Ovary (tissue), 3 donors: ENCODE measurements at regions not wholly inside any gene's neighbourhood (a gene's known extent, or its start where the extent isn't known, plus 50 kb on each side); places are given as distances from the start of the nearest gene placed in this dataset.

Experiments used
- CTCF ChIP-seq, 3 donors: fragments of 450-650 bp in 2 of 3; fragments of 200-600 bp in 1 of 3; IDR thresholded peaks; one replicate each; pipeline versions ENCODE4 v1.5.1 to v1.8.0; 2016 to 2022; ENCODE audit warnings: antibody characterized with exemption in 3 of 3, mild to moderate bottlenecking in 1 of 3
- POLR2A ChIP-seq: fragments of 450-650 bp; IDR thresholded peaks from one replicate; pipeline ENCODE4 v1.6.1; 2017; ENCODE audit warnings: antibody characterized with exemption, mild to moderate bottlenecking, moderate library complexity
- donor health status: DM: no; HTN: no; CAD: no.

GRCh38 chr7:42692621-42693020 is 219.2 kb downstream of the C7orf25 start:
- no peak for TF ChIP-seq CTCF (IDR thresholded peaks at IDR 0.05)
- no peak for TF ChIP-seq POLR2A
